GM19239 (cell line): ENCODE measurements at regions not wholly inside any gene's neighbourhood (a gene's known extent, or its start where the extent isn't known, plus 50 kb on each side); places are given as distances from the start of the nearest gene placed in this dataset.

ENCODE experiments used
- DNase-seq: peaks from one replicate; pipeline ENCODE4 v3.0.0; 2011; ENCODE audit warnings: low spot score; ENCODE audit not compliant: insufficient read length
- FAIRE-seq: peaks from 2 replicates; lab custom pipeline; 2011; peaks lifted over from hg19 to GRCh38; lab: Jason Lieb, UNC

GRCh38 chr18:25734336-25734735 is 356.1 kb downstream of the SS18 start:
- DNase-seq (no peak), FAIRE-seq (no peak)

- no peak for FAIRE-seq
- DNase-seq: no peak
Measured at GRCh38 chr18:25732862-25733261, 357.6 kb downstream of the SS18 start.

GRCh38 chr18:25729072-25729471 is 361.3 kb downstream of the SS18 start:
- no peak for DNase-seq
- no peak for FAIRE-seq

- no peak for DNase-seq
- no peak for FAIRE-seq
Measured at GRCh38 chr18:25727281-25727985, 363.0 kb downstream of the SS18 start.

- DNase-seq (no peak), FAIRE-seq (no peak)
Measured at GRCh38 chr18:25726298-25726697, 364.1 kb downstream of the SS18 start.

GRCh38 chr18:25725501-25725900 is 364.9 kb downstream of the SS18 start:
- DNase-seq: no peak
- no peak for FAIRE-seq

GRCh38 chr18:25724997-25725396 is 365.4 kb downstream of the SS18 start:
- DNase-seq (no peak), FAIRE-seq (no peak)

GRCh38 chr18:25724121-25724520 is 366.3 kb downstream of the SS18 start:
- FAIRE-seq (no peak), DNase-seq (no peak)

- FAIRE-seq (no peak), DNase-seq (no peak)
Measured at GRCh38 chr18:25713103-25713502, 361.1 kb upstream of the ZNF521 start.

- FAIRE-seq: no peak
Measured at GRCh38 chr18:25710981-25711380, 359.0 kb upstream of the ZNF521 start.

GRCh38 chr18:25705650-25706049 is 353.7 kb upstream of the ZNF521 start:
- DNase-seq (no peak), FAIRE-seq (no peak)

More at GRCh38 chr18:25710981-25711380, 359.0 kb upstream of the ZNF521 start:
- no peak for DNase-seq

- DNase-seq (no peak), FAIRE-seq (no peak)
Measured at GRCh38 chr18:25704494-25704893, 352.5 kb upstream of the ZNF521 start.

- FAIRE-seq: no peak
- no peak for DNase-seq
Measured at GRCh38 chr18:25704071-25704470, 352.1 kb upstream of the ZNF521 start.

- FAIRE-seq: no peak
- no peak for DNase-seq
Measured at GRCh38 chr18:25701821-25702220, 349.9 kb upstream of the ZNF521 start.

GRCh38 chr18:25686960-25687500 is 335.1 kb upstream of the ZNF521 start:
- no peak for DNase-seq
- no peak for FAIRE-seq

GRCh38 chr18:25685088-25685487 is 333.1 kb upstream of the ZNF521 start:
- DNase-seq: no peak
- no peak for FAIRE-seq

- DNase-seq (no peak), FAIRE-seq (no peak)
Measured at GRCh38 chr18:25679491-25679890, 327.5 kb upstream of the ZNF521 start.

- DNase-seq (no peak), FAIRE-seq (no peak)
Measured at GRCh38 chr18:25678221-25678620, 326.3 kb upstream of the ZNF521 start.

- FAIRE-seq: no peak
Measured at GRCh38 chr18:25675123-25675850, 323.3 kb upstream of the ZNF521 start.

GRCh38 chr18:25674183-25674582 is 322.2 kb upstream of the ZNF521 start:
- FAIRE-seq (no peak), DNase-seq (no peak)

More at GRCh38 chr18:25675123-25675850, 323.3 kb upstream of the ZNF521 start:
- DNase-seq: no peak

GRCh38 chr18:25672490-25672889 is 320.5 kb upstream of the ZNF521 start:
- FAIRE-seq: no peak
- no peak for DNase-seq
